ENCODE measurements at regions not wholly inside any gene's neighbourhood (a gene's known extent, or its start where the extent isn't known, plus 50 kb on each side); places are given as distances from the start of the nearest gene placed in this dataset.

DNA sequence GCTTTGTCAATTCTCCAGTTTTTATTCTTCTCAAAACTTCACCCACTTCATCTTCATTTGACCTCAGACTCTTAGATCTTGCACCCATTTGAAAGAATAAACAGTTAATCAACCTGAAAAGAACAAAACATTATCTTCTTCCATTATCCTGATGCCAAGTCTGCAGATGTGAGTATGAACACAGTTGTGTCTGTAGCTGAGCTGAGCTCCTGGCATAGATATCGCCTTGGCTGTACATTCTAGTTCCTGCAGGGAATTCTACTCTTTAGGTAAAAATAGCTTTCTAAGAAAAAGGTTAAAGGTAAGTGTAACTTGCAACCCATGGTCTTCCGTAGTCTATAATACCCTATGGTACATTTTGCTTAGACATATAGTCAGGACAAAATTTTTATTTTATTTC is 169.7 kb downstream of the KCNA5 start:
- no peak for DNase-seq (ENCODE audit: low spot score)
- Histone ChIP-seq H3K27me3 (ENCODE audit: control insufficient read depth in 4 of 4, insufficient read depth in 4 of 4, low read length in 3 of 4) (peaks cover 0 to 12% (median 0%) of the 10 kb centered on the region in 4 donors), H3K9me3 (ENCODE audit: control insufficient read depth in 4 of 4, low read length in 3 of 4) (no peaks in the 10 kb centered on the region), H3K9ac (ENCODE audit: low read depth in 1 of 2, low read length in 2 of 2) (no peak overlapping the region), H3K4me1 (ENCODE audit: control insufficient read depth in 4 of 4, insufficient read depth in 4 of 4, low read length in 3 of 4) (no peaks in the 10 kb centered on the region), H3K4me3 (ENCODE audit: low read depth in 1 of 3, low read length in 3 of 3) (no peak overlapping the region), H3K27ac (ENCODE audit: low read depth in 1 of 2, low read length in 2 of 2) (no peak overlapping the region), H3K36me3 (ENCODE audit: control insufficient read depth in 4 of 4, insufficient read depth in 3 of 4, low read depth in 1 of 4, low read length in 3 of 4) (no peaks in the 10 kb centered on the region)
- whole genome bisulfite sequencing: 73% methylated on average over 2 of the region's 2 CpGs
- TF ChIP-seq, protein P1, sequence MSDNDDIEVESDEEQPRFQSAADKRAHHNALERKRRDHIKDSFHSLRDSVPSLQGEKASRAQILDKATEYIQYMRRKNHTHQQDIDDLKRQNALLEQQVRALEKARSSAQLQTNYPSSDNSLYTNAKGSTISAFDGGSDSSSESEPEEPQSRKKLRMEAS (IDR thresholded peaks at IDR 0.05): no peak
- TF ChIP-seq FOXA1 (IDR thresholded peaks at IDR 0.05) (no peak), RAD21 (IDR thresholded peaks at IDR 0.05) (no peak), YY1 (IDR thresholded peaks at IDR 0.05) (no peak), HNF4G (IDR thresholded peaks at IDR 0.05) (no peak)
- TF ChIP-seq, protein P2, sequence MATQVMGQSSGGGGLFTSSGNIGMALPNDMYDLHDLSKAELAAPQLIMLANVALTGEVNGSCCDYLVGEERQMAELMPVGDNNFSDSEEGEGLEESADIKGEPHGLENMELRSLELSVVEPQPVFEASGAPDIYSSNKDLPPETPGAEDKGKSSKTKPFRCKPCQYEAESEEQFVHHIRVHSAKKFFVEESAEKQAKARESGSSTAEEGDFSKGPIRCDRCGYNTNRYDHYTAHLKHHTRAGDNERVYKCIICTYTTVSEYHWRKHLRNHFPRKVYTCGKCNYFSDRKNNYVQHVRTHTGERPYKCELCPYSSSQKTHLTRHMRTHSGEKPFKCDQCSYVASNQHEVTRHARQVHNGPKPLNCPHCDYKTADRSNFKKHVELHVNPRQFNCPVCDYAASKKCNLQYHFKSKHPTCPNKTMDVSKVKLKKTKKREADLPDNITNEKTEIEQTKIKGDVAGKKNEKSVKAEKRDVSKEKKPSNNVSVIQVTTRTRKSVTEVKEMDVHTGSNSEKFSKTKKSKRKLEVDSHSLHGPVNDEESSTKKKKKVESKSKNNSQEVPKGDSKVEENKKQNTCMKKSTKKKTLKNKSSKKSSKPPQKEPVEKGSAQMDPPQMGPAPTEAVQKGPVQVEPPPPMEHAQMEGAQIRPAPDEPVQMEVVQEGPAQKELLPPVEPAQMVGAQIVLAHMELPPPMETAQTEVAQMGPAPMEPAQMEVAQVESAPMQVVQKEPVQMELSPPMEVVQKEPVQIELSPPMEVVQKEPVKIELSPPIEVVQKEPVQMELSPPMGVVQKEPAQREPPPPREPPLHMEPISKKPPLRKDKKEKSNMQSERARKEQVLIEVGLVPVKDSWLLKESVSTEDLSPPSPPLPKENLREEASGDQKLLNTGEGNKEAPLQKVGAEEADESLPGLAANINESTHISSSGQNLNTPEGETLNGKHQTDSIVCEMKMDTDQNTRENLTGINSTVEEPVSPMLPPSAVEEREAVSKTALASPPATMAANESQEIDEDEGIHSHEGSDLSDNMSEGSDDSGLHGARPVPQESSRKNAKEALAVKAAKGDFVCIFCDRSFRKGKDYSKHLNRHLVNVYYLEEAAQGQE (IDR thresholded peaks at IDR 0.05): no peak

DNA sequence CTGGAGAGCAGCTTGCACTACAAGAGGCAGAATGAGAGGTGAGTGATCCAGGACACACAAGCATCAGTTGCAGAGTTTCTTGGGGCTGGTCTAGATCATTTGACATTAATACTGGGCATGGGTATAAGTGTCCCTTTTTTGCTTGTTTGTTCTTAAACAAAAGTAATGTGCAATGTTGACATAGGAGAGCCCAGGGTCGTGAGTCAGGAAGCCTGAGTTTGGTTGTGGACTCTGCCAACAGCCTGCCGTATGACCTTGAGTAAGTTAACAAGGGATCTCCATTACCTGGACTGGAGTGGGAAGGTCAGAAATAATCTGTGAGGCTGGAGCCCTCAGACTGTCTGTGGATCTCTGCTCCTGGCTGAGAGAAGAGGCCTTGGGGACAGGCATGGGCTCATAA is 170.3 kb downstream of the KCNA5 start:
- H3K27ac ChIP-seq (ENCODE audit: low read depth in 1 of 2, low read length in 2 of 2): no peak overlapping the region
- H3K36me3 ChIP-seq (ENCODE audit: control insufficient read depth in 4 of 4, insufficient read depth in 3 of 4, low read depth in 1 of 4, low read length in 3 of 4): no peaks in the 10 kb centered on the region
- no peaks in the 10 kb centered on the region for H3K4me1 ChIP-seq (ENCODE audit: control insufficient read depth in 4 of 4, insufficient read depth in 4 of 4, low read length in 3 of 4)
- 35% methylated on average over 2 of the region's 2 CpGs for WGBS
- no peaks in the 10 kb centered on the region for H3K9me3 ChIP-seq (ENCODE audit: control insufficient read depth in 4 of 4, low read length in 3 of 4)
- TF ChIP-seq, protein P3, sequence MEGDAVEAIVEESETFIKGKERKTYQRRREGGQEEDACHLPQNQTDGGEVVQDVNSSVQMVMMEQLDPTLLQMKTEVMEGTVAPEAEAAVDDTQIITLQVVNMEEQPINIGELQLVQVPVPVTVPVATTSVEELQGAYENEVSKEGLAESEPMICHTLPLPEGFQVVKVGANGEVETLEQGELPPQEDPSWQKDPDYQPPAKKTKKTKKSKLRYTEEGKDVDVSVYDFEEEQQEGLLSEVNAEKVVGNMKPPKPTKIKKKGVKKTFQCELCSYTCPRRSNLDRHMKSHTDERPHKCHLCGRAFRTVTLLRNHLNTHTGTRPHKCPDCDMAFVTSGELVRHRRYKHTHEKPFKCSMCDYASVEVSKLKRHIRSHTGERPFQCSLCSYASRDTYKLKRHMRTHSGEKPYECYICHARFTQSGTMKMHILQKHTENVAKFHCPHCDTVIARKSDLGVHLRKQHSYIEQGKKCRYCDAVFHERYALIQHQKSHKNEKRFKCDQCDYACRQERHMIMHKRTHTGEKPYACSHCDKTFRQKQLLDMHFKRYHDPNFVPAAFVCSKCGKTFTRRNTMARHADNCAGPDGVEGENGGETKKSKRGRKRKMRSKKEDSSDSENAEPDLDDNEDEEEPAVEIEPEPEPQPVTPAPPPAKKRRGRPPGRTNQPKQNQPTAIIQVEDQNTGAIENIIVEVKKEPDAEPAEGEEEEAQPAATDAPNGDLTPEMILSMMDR (IDR thresholded peaks at IDR 0.05; ENCODE audit: low read depth, low read length, missing input control): no peak
- TF ChIP-seq, protein P2 (IDR thresholded peaks at IDR 0.05): no peak
- TF ChIP-seq, protein P1 (IDR thresholded peaks at IDR 0.05): no peak
- TF ChIP-seq FOXA2 (IDR thresholded peaks at IDR 0.05) (no peak), SP1 (IDR thresholded peaks at IDR 0.05) (no peak), RAD21 (IDR thresholded peaks at IDR 0.05) (no peak), FOXA1 (IDR thresholded peaks at IDR 0.05) (no peak), RXRA (IDR thresholded peaks at IDR 0.05) (no peak), TAF1 (conservative IDR thresholded peaks at IDR 0.05) (no peak), YY1 (IDR thresholded peaks at IDR 0.05) (no peak), NR2F2 (IDR thresholded peaks at IDR 0.05) (no peak), EGR1 (IDR thresholded peaks at IDR 0.05; ENCODE audit: low read depth in 2 of 2) (no peak), HNF4G (IDR thresholded peaks at IDR 0.05) (no peak), HNF4A (conservative IDR thresholded peaks at IDR 0.05) (no peak), GABPA (IDR thresholded peaks at IDR 0.05 in 1 of 2, conservative IDR thresholded peaks at IDR 0.05 in 1 of 2) (no peak)
- TF ChIP-seq, protein P4, sequence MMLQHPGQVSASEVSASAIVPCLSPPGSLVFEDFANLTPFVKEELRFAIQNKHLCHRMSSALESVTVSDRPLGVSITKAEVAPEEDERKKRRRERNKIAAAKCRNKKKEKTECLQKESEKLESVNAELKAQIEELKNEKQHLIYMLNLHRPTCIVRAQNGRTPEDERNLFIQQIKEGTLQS (IDR thresholded peaks at IDR 0.05): no peak
- TF ChIP-seq, protein P5, sequence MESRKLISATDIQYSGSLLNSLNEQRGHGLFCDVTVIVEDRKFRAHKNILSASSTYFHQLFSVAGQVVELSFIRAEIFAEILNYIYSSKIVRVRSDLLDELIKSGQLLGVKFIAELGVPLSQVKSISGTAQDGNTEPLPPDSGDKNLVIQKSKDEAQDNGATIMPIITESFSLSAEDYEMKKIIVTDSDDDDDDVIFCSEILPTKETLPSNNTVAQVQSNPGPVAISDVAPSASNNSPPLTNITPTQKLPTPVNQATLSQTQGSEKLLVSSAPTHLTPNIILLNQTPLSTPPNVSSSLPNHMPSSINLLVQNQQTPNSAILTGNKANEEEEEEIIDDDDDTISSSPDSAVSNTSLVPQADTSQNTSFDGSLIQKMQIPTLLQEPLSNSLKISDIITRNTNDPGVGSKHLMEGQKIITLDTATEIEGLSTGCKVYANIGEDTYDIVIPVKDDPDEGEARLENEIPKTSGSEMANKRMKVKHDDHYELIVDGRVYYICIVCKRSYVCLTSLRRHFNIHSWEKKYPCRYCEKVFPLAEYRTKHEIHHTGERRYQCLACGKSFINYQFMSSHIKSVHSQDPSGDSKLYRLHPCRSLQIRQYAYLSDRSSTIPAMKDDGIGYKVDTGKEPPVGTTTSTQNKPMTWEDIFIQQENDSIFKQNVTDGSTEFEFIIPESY (IDR thresholded peaks at IDR 0.05): no peak
- no peak overlapping the region for H3K4me3 ChIP-seq (ENCODE audit: low read depth in 1 of 3, low read length in 3 of 3)
- peaks cover 0 to 12% (median 0%) of the 10 kb centered on the region in 4 donors for H3K27me3 ChIP-seq (ENCODE audit: control insufficient read depth in 4 of 4, insufficient read depth in 4 of 4, low read length in 3 of 4)
- no peak overlapping the region for H3K9ac ChIP-seq (ENCODE audit: low read depth in 1 of 2, low read length in 2 of 2)
- no peak for DNase-seq (ENCODE audit: low spot score)
